ENCODE measurements at regions not wholly inside any gene's neighbourhood (a gene's known extent, or its start where the extent isn't known, plus 50 kb on each side); places are given as distances from the start of the nearest gene placed in this dataset.

DNA sequence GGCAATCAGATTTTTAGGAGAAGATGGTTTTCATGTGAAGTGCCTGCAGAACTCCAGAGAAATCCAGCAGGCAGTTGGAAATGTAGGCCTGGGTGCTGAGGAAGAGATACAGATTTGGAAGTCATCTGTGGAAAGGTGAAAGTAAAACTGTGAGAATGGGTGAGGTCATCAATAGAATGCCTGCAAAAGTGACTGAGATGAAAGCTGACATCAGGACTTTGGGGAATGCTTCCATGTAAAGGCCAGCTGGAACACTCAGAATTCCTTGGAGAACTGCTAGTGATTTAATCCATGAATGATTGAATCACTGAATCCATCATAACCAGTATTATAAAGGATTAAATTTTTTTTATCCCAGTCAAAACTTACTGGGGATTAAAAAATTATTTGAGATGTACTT is 124.5 kb upstream of the GIMD1 start:
- no peak for DNase-seq (ENCODE audit: low read depth, low spot score)
- no peak overlapping the region for H3K4me3 ChIP-seq (ENCODE audit: low read length)

DNA sequence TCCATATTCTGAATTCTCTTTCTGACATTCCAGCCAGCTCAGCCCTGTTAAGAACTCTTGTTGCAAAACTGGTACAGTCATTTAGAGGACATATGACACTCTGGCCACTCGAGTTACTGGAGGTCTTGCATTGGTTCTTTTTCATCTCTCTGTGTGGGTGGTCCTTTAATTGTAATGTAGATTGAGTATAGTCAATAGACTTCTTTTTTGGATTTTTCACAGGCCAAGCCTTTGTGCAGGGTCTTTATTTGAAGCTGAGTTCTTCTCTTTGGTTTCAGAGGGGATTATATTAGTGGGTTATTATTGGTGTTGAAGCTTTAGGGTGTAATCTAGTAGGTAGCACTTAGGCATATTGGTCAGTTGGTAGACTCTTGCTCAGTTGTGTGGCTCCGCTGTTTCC is 118.0 kb upstream of the GIMD1 start:
- no peak for DNase-seq (ENCODE audit: low read depth, low spot score)
- no peak overlapping the region for H3K4me3 ChIP-seq (ENCODE audit: low read length)

DNA sequence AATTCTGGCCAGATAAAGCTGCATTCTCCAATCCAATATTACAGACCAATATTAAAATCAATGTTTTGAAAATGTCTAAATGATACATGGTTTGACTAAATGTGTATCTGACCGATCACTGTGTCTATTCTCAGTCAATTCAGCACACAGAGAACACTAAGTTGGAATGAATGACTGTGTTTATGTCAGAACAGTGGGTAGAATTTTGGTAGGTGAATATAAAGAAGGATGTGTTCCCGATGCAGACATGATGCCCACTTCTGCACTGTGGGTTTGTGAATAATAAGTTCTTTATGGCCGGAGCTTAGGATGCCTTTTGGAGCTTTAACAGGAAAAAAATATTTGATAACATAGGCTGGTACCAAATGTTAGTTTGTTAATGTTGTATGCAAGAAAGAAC is 113.2 kb upstream of the GIMD1 start:
- H3K4me3 ChIP-seq (ENCODE audit: low read length) = no peak overlapping the region
- DNase-seq (ENCODE audit: low read depth, low spot score) = no peak

DNA sequence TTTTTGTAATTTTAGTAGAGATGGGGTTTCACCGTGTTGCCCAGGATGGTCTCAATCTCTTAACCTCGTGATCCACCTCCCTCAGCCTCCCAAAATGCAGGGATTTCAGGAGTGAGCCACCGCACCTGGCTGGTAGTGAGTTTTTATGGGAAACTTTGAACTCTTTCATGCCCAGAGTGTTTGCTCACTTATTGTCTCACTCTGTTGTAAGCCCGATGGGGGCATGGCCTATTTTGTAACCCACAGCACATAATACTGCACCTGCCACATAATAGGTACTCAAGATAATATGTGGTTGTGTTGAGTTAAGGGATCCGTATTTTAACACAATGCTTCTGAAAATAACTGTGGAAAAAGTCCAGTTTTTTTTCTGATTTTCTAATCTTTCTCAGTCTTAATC is 109.6 kb upstream of the GIMD1 start:
- no peak overlapping the region for H3K4me3 ChIP-seq (ENCODE audit: low read length)
- no peak for DNase-seq (ENCODE audit: low read depth, low spot score)

DNA sequence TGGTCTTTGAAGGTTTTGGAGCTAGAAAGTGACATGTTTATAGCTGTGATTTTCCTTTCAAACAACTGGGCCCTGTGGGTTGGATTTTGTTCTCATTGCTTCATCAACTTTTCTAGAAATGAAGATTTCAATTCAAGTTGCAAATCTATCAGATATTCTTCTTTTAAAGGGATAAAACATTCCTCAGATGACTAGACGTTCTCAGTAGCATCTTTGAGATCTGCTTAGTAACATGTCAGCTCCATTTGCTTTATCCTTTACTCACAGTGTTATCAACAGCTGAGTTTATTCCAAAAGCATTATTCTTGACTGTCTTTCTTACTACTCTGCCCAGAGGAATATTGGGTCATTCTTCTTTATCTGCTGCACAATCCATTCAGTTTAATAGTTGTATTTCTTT is 108.2 kb upstream of the GIMD1 start:
- no peak for DNase-seq (ENCODE audit: low read depth, low spot score)
- H3K4me3 ChIP-seq (ENCODE audit: low read length) = no peak overlapping the region

DNA sequence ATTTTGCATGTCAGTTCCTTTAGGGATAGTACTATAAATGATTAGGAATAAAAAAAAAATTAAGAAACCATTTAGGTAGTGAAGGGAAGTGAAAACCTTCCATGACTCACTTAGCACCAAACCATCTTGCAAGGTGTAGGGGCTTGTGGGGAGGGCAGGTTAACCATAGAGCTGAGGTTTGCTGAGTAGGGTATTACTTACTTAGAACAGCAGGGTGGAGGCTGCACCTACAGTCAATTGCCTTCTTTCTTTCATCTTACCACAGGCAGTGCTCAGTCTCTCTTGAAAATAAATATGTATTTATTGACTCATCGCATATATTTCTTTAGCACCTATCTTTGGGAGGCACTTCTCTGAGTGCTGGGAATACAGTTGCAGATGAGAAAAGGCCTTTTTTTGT is 104.9 kb upstream of the GIMD1 start:
- DNase-seq (ENCODE audit: low read depth, low spot score) = peak; percentile 15
- H3K4me3 ChIP-seq (ENCODE audit: low read length) = no peak overlapping the region

DNA sequence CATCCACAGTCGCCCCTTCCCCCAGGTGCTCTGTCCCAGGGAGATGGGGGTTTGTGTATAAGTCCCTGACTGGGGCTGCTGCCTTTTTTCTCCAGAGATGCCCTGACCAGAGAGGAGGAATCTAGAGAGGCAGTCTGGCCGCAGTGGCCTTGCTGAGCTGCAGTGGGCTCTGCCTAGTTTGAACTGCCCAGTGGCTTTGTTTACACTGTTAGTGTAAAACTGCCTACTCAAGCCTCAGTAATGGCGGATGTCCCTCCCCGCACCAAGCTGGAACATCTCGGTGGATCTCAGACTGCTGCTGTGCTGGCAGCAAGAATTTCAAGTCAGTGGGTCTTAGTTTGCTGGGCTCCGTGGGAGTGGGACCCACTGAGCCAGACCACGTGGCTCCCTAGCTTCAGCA is 102.6 kb upstream of the GIMD1 start:
- no peak for DNase-seq (ENCODE audit: low read depth, low spot score)
- H3K4me3 ChIP-seq (ENCODE audit: low read length) = no peak overlapping the region

DNA sequence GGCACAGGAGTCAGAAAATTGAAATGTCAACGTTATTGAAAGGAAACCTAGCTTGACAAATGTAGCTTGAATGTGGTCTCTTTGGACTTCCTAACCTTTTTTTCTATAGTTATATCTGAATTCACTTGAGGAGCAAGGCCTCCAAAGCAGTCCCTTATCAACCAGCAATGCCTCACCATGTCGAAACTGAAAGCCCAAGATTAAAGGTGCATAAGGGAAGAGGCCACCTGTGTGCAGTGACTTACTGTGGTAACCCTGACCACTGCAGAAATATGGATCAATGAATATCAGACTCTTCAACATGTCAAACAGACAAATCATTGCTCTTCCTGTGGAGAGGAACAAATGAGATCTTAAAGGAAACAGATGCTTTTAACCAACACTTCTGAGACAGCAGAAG is 95.0 kb upstream of the GIMD1 start:
- DNase-seq (ENCODE audit: low read depth, low spot score) = peak; percentile 14
- no peak overlapping the region for H3K4me3 ChIP-seq (ENCODE audit: low read length)

DNA sequence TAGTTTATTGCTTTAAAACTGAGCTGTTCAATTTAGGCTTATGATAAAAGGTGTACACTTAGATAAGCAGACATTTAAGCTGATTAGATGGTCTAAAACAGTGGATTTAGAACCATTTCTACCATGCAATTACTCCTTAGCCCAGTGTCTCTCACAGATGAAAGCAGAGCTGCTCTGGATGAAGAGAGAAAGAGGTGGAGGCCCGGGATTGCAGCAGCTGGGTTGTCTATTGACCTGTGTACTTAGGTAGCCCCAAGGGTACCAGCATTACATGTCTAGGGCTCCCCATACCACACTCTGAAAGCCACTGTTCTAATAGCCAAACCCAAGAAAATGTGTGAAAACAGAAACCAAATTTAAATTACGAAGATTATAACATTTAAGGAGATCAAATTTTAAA is 86.0 kb upstream of the GIMD1 start:
- no peak overlapping the region for H3K4me3 ChIP-seq (ENCODE audit: low read length)
- no peak for DNase-seq (ENCODE audit: low read depth, low spot score)

DNA sequence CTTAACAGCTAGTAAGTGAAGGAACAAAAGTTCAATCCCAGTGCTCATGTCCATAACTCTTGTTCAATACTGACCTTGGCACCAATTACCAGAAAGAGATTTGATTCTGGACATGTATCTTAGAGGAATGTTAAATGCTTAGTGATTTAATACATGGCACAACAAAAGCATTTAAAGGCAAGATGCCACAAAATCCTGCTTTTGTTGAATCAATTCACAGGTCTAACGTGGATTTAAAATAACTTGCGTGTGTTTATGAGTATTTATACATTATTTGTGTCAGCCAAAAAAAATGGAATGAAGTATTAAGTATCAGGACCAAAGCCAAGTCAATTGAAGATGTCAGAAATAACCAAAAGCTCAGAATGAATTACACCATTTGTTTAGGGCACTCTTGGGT is 85.4 kb upstream of the GIMD1 start:
- DNase-seq (ENCODE audit: low read depth, low spot score) = no peak
- no peak overlapping the region for H3K4me3 ChIP-seq (ENCODE audit: low read length)

DNA sequence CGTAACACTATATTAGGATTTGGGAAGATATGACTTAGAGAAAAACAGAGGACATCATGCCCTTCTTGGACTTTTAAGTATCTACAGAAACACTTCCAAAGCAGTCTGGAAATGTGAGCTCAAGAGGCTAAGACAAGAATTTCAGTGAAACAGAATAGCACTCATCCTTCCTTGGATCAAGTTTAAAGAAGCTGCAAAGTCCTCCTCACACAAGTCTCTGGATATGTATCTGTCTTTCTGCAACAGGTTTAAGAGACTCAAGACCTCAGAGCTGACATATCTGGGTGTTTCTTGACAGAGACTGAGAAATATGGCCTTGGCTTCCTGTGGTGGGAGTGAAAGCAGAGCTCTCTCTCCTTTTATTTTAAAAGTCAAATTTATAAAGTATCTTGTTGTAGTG is 82.5 kb upstream of the GIMD1 start:
- no peak for DNase-seq (ENCODE audit: low read depth, low spot score)

DNA sequence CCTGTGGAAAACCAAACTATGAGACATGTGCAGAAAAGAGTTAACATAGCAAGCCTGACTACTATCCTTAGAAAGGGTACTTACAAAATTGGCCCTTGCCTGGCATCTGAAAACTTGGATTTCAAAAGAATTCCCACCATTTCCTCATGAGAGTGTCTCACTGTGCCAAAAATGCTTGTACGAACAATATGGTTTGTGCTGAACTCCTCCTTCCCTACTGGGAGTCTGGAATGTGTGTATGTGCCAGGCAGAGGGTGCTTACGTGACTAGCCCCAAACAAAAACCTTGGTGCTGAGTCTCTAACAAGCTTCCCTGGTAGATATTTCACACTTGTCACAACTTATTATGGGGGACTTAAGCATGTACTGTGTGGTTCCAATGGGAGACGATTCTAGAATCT is 81.7 kb upstream of the GIMD1 start:
- no peak for DNase-seq (ENCODE audit: low read depth, low spot score)
- no peak overlapping the region for H3K4me3 ChIP-seq (ENCODE audit: low read length)

More for the DNA sequence above, 82.5 kb upstream of the GIMD1 start:
- H3K4me3 ChIP-seq (ENCODE audit: low read length) = no peak overlapping the region

DNA sequence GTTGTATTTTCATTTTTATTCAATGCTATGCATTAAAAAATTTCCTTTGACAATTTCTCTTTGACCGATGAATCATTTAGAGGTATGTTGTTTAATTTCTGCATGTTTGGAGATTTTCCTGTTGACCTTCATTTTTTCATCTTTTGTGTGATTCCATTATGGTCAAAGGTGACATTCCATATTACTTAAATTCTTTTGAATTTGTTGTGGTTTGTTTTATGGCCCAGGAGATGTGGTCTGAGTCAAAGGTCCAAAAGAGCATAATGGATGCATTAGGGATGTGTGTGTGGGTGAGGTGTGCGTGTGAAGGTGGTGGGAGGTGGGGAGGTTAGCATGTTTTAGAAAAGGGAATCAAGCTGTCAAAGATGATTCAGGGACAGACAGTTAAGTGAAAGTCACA is 76.0 kb upstream of the GIMD1 start:
- no peak for DNase-seq (ENCODE audit: low read depth, low spot score)
- H3K4me3 ChIP-seq (ENCODE audit: low read length) = no peak overlapping the region

DNA sequence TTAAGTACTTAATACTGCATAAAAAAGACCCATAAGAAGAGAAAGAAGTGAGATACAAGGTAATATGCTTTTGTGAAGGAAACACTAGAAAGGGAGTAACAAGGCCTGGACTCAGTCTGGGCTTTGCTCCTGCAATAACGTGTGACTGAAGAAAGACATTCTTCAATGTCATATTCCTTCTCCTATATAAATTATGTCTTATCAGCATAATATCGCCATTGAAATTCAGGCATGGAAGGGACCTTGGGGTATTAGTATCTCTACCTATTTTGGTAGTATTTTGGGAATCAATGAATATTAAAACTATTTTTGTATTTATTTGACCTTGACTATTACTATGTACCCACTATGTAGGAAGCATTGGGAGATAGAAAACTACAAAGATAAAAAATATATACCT is 62.2 kb upstream of the GIMD1 start:
- no peak for DNase-seq (ENCODE audit: low read depth, low spot score)
- H3K4me3 ChIP-seq (ENCODE audit: low read length) = no peak overlapping the region

DNA sequence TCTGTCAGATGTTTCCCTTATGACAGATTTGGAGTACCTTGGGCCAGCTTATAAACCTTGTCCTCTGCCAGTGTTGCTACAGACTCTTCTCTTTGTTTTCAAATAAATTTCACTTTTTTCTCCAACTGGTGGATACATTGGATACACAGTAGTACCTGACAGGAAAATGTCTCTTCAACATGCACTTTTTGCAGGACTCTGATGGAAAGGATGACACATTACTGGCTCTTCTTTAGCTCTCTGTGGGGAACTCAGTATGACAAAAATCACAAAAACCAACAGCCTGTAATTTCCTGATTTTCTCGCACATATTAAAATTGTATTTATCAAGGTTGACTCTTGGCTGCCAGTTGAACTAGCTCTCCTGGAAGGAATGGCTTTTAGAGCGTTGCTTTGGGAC is 61.3 kb upstream of the GIMD1 start:
- no peak overlapping the region for H3K4me3 ChIP-seq (ENCODE audit: low read length)
- no peak for DNase-seq (ENCODE audit: low read depth, low spot score)

DNA sequence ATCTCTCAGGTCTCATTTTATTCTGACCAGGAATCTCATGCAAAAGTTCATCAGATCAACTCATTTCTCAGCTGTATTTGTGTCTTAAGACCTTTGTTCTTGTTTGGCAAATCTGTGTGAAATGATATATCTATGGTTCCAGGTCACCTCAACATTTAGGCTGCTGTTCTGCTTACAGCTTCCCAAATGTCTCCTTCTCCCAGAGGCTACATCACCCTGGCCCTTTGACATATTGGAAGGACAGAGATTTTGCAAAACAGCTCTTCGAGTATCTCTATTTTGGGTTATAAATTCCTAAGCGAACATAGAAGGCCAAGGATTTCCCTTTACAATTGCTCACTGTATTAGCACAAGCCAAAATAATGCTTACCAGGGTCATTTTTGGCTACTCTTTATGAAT is 57.5 kb upstream of the GIMD1 start:
- no peak overlapping the region for H3K4me3 ChIP-seq (ENCODE audit: low read length)
- no peak for DNase-seq (ENCODE audit: low read depth, low spot score)

DNA sequence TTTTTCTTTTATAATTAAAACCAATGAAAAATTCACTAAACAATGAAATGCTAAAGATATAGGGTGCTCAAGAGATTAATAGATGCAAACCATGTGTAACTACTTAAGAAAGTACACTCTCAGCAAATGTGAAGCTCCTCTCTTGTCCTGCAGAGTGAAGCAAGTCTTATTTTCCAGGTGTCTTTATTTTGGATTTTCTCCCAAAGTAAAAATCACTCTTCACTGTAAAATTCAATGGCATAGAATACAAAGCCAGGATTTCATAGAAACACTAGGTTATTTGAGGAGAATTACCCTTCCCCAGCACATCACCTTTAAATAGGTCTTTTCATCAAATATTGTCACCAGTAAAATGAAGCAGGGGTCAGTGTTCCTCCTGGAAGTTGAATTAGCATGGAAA is 57.0 kb upstream of the GIMD1 start:
- DNase-seq (ENCODE audit: low read depth, low spot score) = no peak
- H3K4me3 ChIP-seq (ENCODE audit: low read length) = no peak overlapping the region

DNA sequence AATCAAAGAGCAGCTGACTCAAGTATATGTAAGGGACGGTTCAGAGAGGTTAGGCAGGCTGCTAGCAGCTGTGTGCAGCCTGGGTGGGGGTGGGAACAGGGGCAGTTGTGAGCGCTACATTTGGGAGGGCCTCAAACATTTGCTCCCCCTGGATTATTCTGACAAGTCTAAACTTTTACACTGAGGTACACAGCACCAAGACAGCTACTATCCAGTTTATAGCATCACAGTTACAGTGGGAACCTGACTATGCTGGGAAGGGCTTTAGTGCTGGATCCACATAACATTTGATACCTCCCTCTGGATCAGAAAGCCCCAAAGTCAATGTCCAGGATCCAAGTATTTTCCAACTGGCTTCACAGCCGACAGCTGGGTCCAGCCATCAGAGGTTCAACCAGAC is 55.8 kb upstream of the GIMD1 start:
- no peak for DNase-seq (ENCODE audit: low read depth, low spot score)

DNA sequence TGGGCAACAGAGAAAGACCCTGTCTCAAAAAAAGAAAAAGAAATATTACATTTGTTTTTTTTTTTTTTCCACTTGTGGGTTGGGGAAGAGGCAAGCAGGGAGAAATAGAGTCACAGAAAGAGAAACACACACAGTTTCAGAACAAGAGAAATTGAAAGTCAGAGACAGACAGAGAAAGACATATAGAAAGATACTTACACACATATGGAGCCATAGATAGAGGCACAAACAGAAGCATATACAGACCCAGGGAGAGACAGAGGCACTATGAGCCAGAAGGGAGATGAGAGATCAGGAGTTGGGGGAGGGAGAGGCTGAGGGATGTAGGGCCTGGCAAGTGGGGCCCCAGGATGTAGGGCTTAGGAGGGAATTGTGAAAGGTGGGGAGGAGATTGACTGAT is 55.2 kb upstream of the GIMD1 start:
- H3K4me3 ChIP-seq (ENCODE audit: low read length) = no peak overlapping the region
- DNase-seq (ENCODE audit: low read depth, low spot score) = no peak

More for the DNA sequence above, 55.8 kb upstream of the GIMD1 start:
- H3K4me3 ChIP-seq (ENCODE audit: low read length) = no peak overlapping the region

DNA sequence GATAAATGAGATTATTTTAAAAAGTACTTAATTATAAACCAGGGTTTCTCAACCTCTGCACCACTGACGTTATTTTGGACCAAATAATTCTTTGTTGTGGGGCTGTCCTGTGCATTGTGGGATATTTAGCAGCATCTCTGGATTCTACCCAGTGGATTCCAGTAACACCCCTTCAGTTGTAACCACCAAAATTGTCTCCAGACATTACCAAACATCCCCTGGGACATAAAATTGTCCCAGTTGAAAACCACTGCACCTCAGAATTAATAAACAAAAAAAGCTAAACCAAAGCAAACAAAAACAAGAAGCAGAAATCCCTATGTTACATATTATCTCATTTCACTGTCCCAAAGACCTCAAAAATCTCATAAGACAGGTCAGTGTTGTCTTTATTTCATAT is 54.2 kb upstream of the GIMD1 start:
- no peak overlapping the region for H3K4me3 ChIP-seq (ENCODE audit: low read length)
- no peak for DNase-seq (ENCODE audit: low read depth, low spot score)

DNA sequence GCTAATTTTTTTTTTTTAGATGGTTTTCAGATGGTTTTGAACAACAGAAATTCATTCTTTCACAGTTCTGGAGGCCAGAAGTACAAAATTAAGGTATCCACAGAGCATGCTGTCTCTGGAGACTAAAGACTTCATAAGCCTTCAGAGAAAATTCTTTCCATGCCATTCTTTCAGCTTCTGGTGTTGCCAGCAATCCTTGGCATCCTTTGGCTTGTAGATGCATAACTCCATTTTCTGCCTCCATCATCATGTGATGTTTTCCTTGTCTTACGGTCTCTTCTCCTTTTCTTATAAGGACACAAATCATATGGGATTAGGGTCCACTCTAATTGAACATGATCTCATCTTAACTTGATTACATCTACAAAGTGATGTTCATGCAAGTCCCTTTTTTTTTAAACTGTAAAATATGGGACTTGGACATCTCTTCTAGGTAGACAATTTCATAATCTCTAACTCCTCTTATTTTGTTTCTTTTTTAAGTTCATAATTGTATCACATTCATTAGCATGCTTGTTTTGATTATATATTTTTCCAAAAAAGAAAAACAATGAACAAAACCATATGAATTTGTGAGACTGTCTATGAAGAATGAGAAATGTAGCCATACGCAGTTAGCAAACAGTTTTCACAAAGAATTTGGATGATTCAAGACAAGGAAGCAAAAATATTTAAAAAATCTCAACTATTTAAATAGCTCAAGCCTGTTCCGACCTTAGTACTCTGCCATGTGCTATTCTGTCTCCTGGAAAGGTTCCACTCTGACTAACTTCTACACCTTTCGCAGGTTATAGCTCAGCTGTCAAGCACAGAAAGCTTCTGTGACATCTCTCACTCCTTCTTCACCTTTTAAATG is 53.1 kb upstream of the GIMD1 start:
- no peak overlapping the region for H3K4me3 ChIP-seq (ENCODE audit: low read length)
- DNase-seq (ENCODE audit: low read depth, low spot score) = no peak

All from Jurkat, Clone E6-1 (cell line).